ENCODE measurements at regions not wholly inside any gene's neighbourhood (a gene's known extent, or its start where the extent isn't known, plus 50 kb on each side); places are given as distances from the start of the nearest gene placed in this dataset.

- peak in 1 of 2 donors; percentile 11 for DNase-seq
Observed at GRCh38 chr5:120016717-120017382, 387.5 kb downstream of the FAM170A start.

GRCh38 chr5:120017513-120017912, 388.2 kb downstream of the FAM170A start:
- DNase-seq: no peak

GRCh38 chr5:120035181-120035580, 405.8 kb downstream of the FAM170A start:
- DNase-seq: no peak

- DNase-seq: no peak
Observed at GRCh38 chr5:120035815-120036577, 406.6 kb downstream of the FAM170A start.

GRCh38 chr5:120037451-120037850, 408.1 kb downstream of the FAM170A start:
- DNase-seq: peak; percentile 53 to 74

GRCh38 chr5:120039111-120039510, 409.8 kb downstream of the FAM170A start:
- no peak for DNase-seq

GRCh38 chr5:120043431-120043830, 414.1 kb downstream of the FAM170A start:
- DNase-seq: peak; percentile 34 to 38

- DNase-seq: no peak
Observed at GRCh38 chr5:120052916-120053828, 410.9 kb upstream of the PRR16 start.

- DNase-seq: no peak
Observed at GRCh38 chr5:120053841-120054240, 410.3 kb upstream of the PRR16 start.

- DNase-seq: no peak
Observed at GRCh38 chr5:120055858-120056257, 408.2 kb upstream of the PRR16 start.

- no peak for DNase-seq
Observed at GRCh38 chr5:120062515-120062917, 401.6 kb upstream of the PRR16 start.

GRCh38 chr5:120072068-120072761, 391.9 kb upstream of the PRR16 start:
- DNase-seq: no peak

GRCh38 chr5:120073722-120074121, 390.4 kb upstream of the PRR16 start:
- DNase-seq: no peak

GRCh38 chr5:120080781-120081180, 383.3 kb upstream of the PRR16 start:
- DNase-seq: no peak

- no peak for DNase-seq
Observed at GRCh38 chr5:120082316-120083068, 381.6 kb upstream of the PRR16 start.

GRCh38 chr5:120083851-120084542, 380.1 kb upstream of the PRR16 start:
- DNase-seq: no peak

- no peak for DNase-seq
Observed at GRCh38 chr5:120084543-120084870, 379.6 kb upstream of the PRR16 start.

GRCh38 chr5:120086081-120086480, 378.0 kb upstream of the PRR16 start:
- no peak for DNase-seq

GRCh38 chr5:120088412-120088811, 375.7 kb upstream of the PRR16 start:
- DNase-seq: no peak

GRCh38 chr5:120088836-120089235, 375.3 kb upstream of the PRR16 start:
- DNase-seq: peak in 1 of 2 donors; percentile 37

GRCh38 chr5:120091376-120091948, 372.6 kb upstream of the PRR16 start:
- peak; percentile 14 to 17 for DNase-seq

Measured in inflammatory macrophage treated with lipopolysaccharide for 1 hour (primary cell).